Caco-2 (cell line): ENCODE measurements at regions not wholly inside any gene's neighbourhood (a gene's known extent, or its start where the extent isn't known, plus 50 kb on each side); places are given as distances from the start of the nearest gene placed in this dataset.

ENCODE experiments used
- BruUV-seq: library from RNA; stranded (reverse); fragments of 400-500 nt; replicated peaks from 2 replicates; lab custom pipeline; 2021; lab: Mats Ljungman, UMichigan
- CTCF ChIA-PET: fragments of 300-600 bp; sonication (Branson Sonifier 250); formaldehyde crosslinking; loops from one replicate; lab custom pipeline; 2022; ENCODE audit warnings: antibody characterized with exemption; lab: Charles Lee
- POLR2A ChIA-PET: fragments of 300-600 bp; sonication (Branson Sonifier 250); formaldehyde crosslinking; loops from one replicate; lab custom pipeline; 2022; ENCODE audit warnings: antibody characterized with exemption; lab: Charles Lee
- DNase-seq, 2 experiments: peaks; one replicate each; pipeline versions ENCODE4 v3.0.0 to v3.0.0-alpha.2; 2020 to 2022
- H3K27me3 ChIP-seq: replicated peaks from 2 replicates; pipeline ENCODE4 v1.6.0; 2011; ENCODE audit warnings: low read length; ENCODE audit not compliant: control insufficient read depth, insufficient read depth
- H3K36me3 ChIP-seq: 2 replicates; pipeline ENCODE4 v1.5.1; 2011; ENCODE audit warnings: low read length; ENCODE audit not compliant: control insufficient read depth, insufficient read depth
- H3K4me1 ChIP-seq: fragments of 250-450 bp; sonication (Bioruptor Pico); 2 replicates; pipeline ENCODE4 v1.5.1; 2020; ENCODE audit warnings: mild to moderate bottlenecking
- H3K4me3 ChIP-seq: 2 replicates; pipeline ENCODE4 v1.5.1; 2011; ENCODE audit warnings: low read depth, mild to moderate bottlenecking, control low read depth, low read length
- H3K9me3 ChIP-seq: fragments of 250-450 bp; sonication (Bioruptor Pico); 2 replicates; pipeline ENCODE4 v1.5.1; 2020; ENCODE audit warnings: mild to moderate bottlenecking, moderate library complexity
- H3K27ac Mint-ChIP-seq: one replicate; pipeline ENCODE4 v1.8.0; 2022; ENCODE audit warnings: mixed read lengths; ENCODE audit not compliant: unreplicated experiment
- H3K27me3 Mint-ChIP-seq: one replicate; pipeline ENCODE4 v1.8.0; 2022; ENCODE audit warnings: mixed read lengths; ENCODE audit not compliant: insufficient read depth, unreplicated experiment
- H3K36me3 Mint-ChIP-seq: one replicate; pipeline ENCODE4 v1.8.0; 2022; ENCODE audit warnings: mild to moderate bottlenecking, mixed read lengths; ENCODE audit not compliant: insufficient read depth, unreplicated experiment
- H3K4me1 Mint-ChIP-seq: one replicate; pipeline ENCODE4 v1.8.0; 2022; ENCODE audit warnings: low read depth, mixed read lengths; ENCODE audit not compliant: unreplicated experiment
- H3K4me3 Mint-ChIP-seq: one replicate; pipeline ENCODE4 v1.8.0; 2022; ENCODE audit warnings: mild to moderate bottlenecking, moderate library complexity, mixed read lengths; ENCODE audit not compliant: unreplicated experiment
- H3K9me3 Mint-ChIP-seq: one replicate; pipeline ENCODE4 v1.8.0; 2022; ENCODE audit warnings: mixed read lengths; ENCODE audit not compliant: unreplicated experiment
- CTCF ChIP-seq, 2 experiments: fragments of 200-600 bp in 1 of 2; IDR thresholded peaks; 1 replicate in 1 of 2; 2 replicates in 1 of 2; pipeline versions ENCODE4 v1.5.1 to v1.8.0; 2011 to 2022; ENCODE audit warnings: antibody characterized with exemption in 1 of 2, control low read depth in 1 of 2, inconsistent platforms in 1 of 2, low read depth in 1 of 2, low read length in 1 of 2, mild to moderate bottlenecking in 1 of 2, moderate library complexity in 1 of 2; ENCODE audit not compliant: insufficient read depth in 1 of 2, severe bottlenecking in 1 of 2, unreplicated experiment in 1 of 2
- intact Hi-C: fragments of 100-400 bp; cut with micrococcal nuclease; formaldehyde crosslinking; loops from one replicate; pipeline ENCODE4 v1.10.0; 2022; ENCODE audit not compliant: unreplicated experiment

- no peak overlapping the region for H3K27ac Mint-ChIP-seq
- no peaks in the 10 kb centered on the region for H3K4me1 Mint-ChIP-seq
- Histone ChIP-seq H3K4me3 (no peak overlapping the region), H3K27me3 (no peaks in the 10 kb centered on the region), H3K9me3 (no peaks in the 10 kb centered on the region), H3K4me1 (no peaks in the 10 kb centered on the region), H3K36me3 (no peaks in the 10 kb centered on the region)
- TF ChIP-seq CTCF (IDR thresholded peaks at IDR 0.05; ENCODE audit: insufficient read depth in 1 of 2, low read depth in 1 of 2, low read length in 1 of 2, severe bottlenecking in 1 of 2, unreplicated experiment in 1 of 2) = no peak
- intact Hi-C loops = no loop called here
- ChIA-PET POLR2A (no interaction called here), CTCF (no interaction called here)
- no TSS peak for BruUV-seq
- DNase-seq = no peak
- H3K4me3 Mint-ChIP-seq = no peak overlapping the region
- H3K9me3 Mint-ChIP-seq = peaks cover 22% of the 10 kb centered on the region
- peaks cover 17% of the 10 kb centered on the region for H3K36me3 Mint-ChIP-seq
- no peaks in the 10 kb centered on the region for H3K27me3 Mint-ChIP-seq
These were observed 110.6 kb downstream of the CD164 start for GRCh38 chr6:109271622-109272021.

- no peak overlapping the region for H3K27ac Mint-ChIP-seq
- Histone ChIP-seq H3K4me1 (no peaks in the 10 kb centered on the region), H3K36me3 (no peaks in the 10 kb centered on the region; the same call in 1 of the 2 replicates), H3K27me3 (no peaks in the 10 kb centered on the region), H3K4me3 (no peak overlapping the region), H3K9me3 (no peaks in the 10 kb centered on the region)
- no peaks in the 10 kb centered on the region for H3K27me3 Mint-ChIP-seq
- CTCF ChIA-PET = no interaction called here
- POLR2A ChIA-PET = no interaction called here
- intact Hi-C loops = no loop called here
- H3K9me3 Mint-ChIP-seq = peaks cover 23% of the 10 kb centered on the region
- no TSS peak for BruUV-seq
- peaks cover 17% of the 10 kb centered on the region for H3K36me3 Mint-ChIP-seq
- no peak for TF ChIP-seq CTCF (IDR thresholded peaks at IDR 0.05; ENCODE audit: insufficient read depth in 1 of 2, low read depth in 1 of 2, low read length in 1 of 2, severe bottlenecking in 1 of 2, unreplicated experiment in 1 of 2)
- no peaks in the 10 kb centered on the region for H3K4me1 Mint-ChIP-seq
- DNase-seq = no peak
- H3K4me3 Mint-ChIP-seq = no peak overlapping the region
These were observed 112.2 kb downstream of the CD164 start for GRCh38 chr6:109269953-109270517.

GRCh38 chr6:109269057-109269456 is 113.2 kb downstream of the CD164 start:
- Histone ChIP-seq H3K4me3 (no peak overlapping the region), H3K27me3 (no peaks in the 10 kb centered on the region), H3K36me3 (peaks cover 1% of the 10 kb centered on the region), H3K4me1 (no peaks in the 10 kb centered on the region), H3K9me3 (no peaks in the 10 kb centered on the region)
- peaks cover 21% of the 10 kb centered on the region for H3K36me3 Mint-ChIP-seq
- intact Hi-C loops = no loop called here
- TF ChIP-seq CTCF (IDR thresholded peaks at IDR 0.05; ENCODE audit: insufficient read depth in 1 of 2, low read depth in 1 of 2, low read length in 1 of 2, severe bottlenecking in 1 of 2, unreplicated experiment in 1 of 2) = no peak
- H3K4me3 Mint-ChIP-seq = no peak overlapping the region
- CTCF ChIA-PET = no interaction called here
- H3K27ac Mint-ChIP-seq = no peak overlapping the region
- no peak for DNase-seq
- H3K4me1 Mint-ChIP-seq = no peaks in the 10 kb centered on the region
- no TSS peak for BruUV-seq
- H3K9me3 Mint-ChIP-seq = peaks cover 23% of the 10 kb centered on the region
- POLR2A ChIA-PET = no interaction called here
- no peaks in the 10 kb centered on the region for H3K27me3 Mint-ChIP-seq
